Stomach (tissue), 8 donors: ENCODE measurements at regions not wholly inside any gene's neighbourhood (a gene's known extent, or its start where the extent isn't known, plus 50 kb on each side); places are given as distances from the start of the nearest gene placed in this dataset.

Experiments
- DNase-seq, 2 donors: peaks; one replicate each; pipeline versions ENCODE4 v3.0.0 to v3.0.0-alpha.2; 2013 to 2019
- H3K27ac ChIP-seq, 5 donors: fragments of 200-600 bp in 4 of 5; sonication (generic) in 4 of 5; one replicate each; pipeline ENCODE4 v1.5.1; 2013 to 2019; ENCODE audit warnings: mild to moderate bottlenecking in 1 of 5, moderate library complexity in 1 of 5
- H3K27me3 ChIP-seq, 3 donors: fragments of 200-600 bp; sonication (generic); one replicate each; pipeline ENCODE4 v1.5.1; 2017 to 2019; ENCODE audit warnings: mixed run types in 1 of 3
- H3K36me3 ChIP-seq, 4 donors: fragments of 200-600 bp; sonication (generic); 1 replicate in 3 of 4; 2 replicates in 1 of 4; pipeline ENCODE4 v1.5.1; 2016 to 2019
- H3K4me1 ChIP-seq, 4 donors: fragments of 200-600 bp; sonication (generic); one replicate each; pipeline ENCODE4 v1.5.1; 2016 to 2019
- H3K4me3 ChIP-seq, 4 donors: fragments of 200-600 bp; sonication (generic) in 3 of 4; one replicate each; pipeline ENCODE4 v1.5.1; 2016 to 2019; ENCODE audit warnings: mild to moderate bottlenecking in 1 of 4
- H3K9me3 ChIP-seq, 4 donors: fragments of 200-600 bp; sonication (generic); one replicate each; pipeline ENCODE4 v1.5.1; 2016 to 2019
- EP300 ChIP-seq: sonication (generic); formaldehyde crosslinking; IDR thresholded peaks from one replicate; pipeline ENCODE4 v1.6.1; 2017; ENCODE audit warnings: antibody characterized with exemption
- POLR2A ChIP-seq, 4 donors: fragments of 450-650 bp; IDR thresholded peaks; one replicate each; pipeline ENCODE4 v1.6.1; 2016; ENCODE audit warnings: antibody characterized with exemption in 4 of 4, control low read depth in 2 of 4, mild to moderate bottlenecking in 1 of 4, moderate library complexity in 1 of 4
- POLR2AphosphoS5 ChIP-seq, 3 donors: sonication (generic); formaldehyde crosslinking; IDR thresholded peaks; one replicate each; pipeline ENCODE4 v1.6.1; 2016; ENCODE audit warnings: antibody characterized with exemption in 3 of 3
- WGBS, 5 donors: extraction: QIAGEN DNeasy Blood & Tissue Kit in 3 of 5; methylation state at CpG; one replicate each; pipeline versions ENCODE4 v1.1.5 to v1.1.7; 2013 to 2018; 5-methylcytosine and 5-hydroxymethylcytosine counted together
- intact Hi-C: fragments of 100-400 bp; cut with DNase I; formaldehyde crosslinking; loops from one replicate; pipeline ENCODE4 v1.15.1; 2023; ENCODE audit warnings: low total_unique reads
- TF ChIP-seq, protein P1 (sequence below), 7 experiments: fragments of 450-650 bp in 4 of 7; fragments of 200-600 bp in 3 of 7; sonication (generic) in 3 of 7; IDR thresholded peaks; one replicate each; pipeline ENCODE4 v1.5.1; 2016 to 2019; ENCODE audit warnings: antibody characterized with exemption in 7 of 7, control low read depth in 2 of 7, mild to moderate bottlenecking in 1 of 7
- donor health status: healthy with polysubstance abuse.
- donor health status: Bipolar disorder and iron deficiency.
- donor health status: healthy.

DNA sequence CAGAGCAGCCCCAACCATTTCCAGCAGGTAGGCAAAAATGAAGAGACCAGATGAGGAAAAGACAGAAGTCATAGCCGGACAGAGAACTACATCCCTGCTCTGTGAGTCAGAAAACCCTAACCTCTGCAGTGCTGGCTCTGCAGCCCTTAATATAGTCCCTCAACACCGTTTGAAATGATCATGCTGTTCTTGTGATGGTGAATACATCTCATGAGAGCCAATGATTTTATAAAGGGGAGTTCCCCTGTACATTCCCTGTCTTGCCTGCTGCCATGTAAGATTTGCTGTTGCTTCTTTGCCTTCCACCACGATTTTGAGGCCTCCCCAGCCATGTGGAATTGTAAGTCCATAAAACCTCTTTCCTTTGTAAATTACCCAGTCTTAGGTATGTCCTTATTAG, 216.8 kb upstream of the RFX3 start:
- no peaks in the 10 kb centered on the region for H3K36me3 ChIP-seq
- H3K27ac ChIP-seq = no peak overlapping the region
- DNase-seq = no peak
- whole genome bisulfite sequencing, 5 donors = 73 to 83% (median 79%) methylated on average over 3 of the region's 3 CpGs
- no peak overlapping the region for H3K4me3 ChIP-seq
- TF ChIP-seq POLR2A (IDR thresholded peaks at IDR 0.05) = no peak
- TF ChIP-seq POLR2AphosphoS5 (IDR thresholded peaks at IDR 0.05) = no peak
- TF ChIP-seq, protein P1, sequence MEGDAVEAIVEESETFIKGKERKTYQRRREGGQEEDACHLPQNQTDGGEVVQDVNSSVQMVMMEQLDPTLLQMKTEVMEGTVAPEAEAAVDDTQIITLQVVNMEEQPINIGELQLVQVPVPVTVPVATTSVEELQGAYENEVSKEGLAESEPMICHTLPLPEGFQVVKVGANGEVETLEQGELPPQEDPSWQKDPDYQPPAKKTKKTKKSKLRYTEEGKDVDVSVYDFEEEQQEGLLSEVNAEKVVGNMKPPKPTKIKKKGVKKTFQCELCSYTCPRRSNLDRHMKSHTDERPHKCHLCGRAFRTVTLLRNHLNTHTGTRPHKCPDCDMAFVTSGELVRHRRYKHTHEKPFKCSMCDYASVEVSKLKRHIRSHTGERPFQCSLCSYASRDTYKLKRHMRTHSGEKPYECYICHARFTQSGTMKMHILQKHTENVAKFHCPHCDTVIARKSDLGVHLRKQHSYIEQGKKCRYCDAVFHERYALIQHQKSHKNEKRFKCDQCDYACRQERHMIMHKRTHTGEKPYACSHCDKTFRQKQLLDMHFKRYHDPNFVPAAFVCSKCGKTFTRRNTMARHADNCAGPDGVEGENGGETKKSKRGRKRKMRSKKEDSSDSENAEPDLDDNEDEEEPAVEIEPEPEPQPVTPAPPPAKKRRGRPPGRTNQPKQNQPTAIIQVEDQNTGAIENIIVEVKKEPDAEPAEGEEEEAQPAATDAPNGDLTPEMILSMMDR (IDR thresholded peaks at IDR 0.05) = no peak
- no peak for TF ChIP-seq EP300
- H3K27me3 ChIP-seq = no peaks in the 10 kb centered on the region
- intact Hi-C loops = no loop called here
- H3K9me3 ChIP-seq = no peaks in the 10 kb centered on the region
- H3K4me1 ChIP-seq = no peaks in the 10 kb centered on the region

DNA sequence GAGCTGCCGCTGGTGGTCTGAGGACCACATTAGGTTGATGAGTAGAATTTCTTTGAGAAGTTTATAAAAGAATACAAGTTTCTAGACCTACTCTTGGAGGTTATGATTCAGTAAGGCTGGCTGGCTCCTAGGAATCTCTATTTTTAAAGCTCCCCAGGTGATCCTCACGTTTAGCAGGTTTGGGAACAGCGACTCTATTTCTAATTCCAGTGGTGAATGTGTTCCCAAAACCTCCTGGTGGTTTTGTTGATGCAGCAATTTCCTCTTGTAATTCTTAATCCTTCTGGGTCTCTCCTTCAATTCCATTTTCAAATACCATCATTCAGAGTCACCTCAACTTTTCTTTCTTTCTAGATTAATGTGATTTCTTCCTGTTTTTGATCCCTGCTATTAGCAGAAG, 215.9 kb upstream of the RFX3 start:
- WGBS, 5 donors = 86 to 94% (median 90%) methylated on average over 3 of the region's 3 CpGs
- no peaks in the 10 kb centered on the region for H3K4me1 ChIP-seq
- no peaks in the 10 kb centered on the region for H3K9me3 ChIP-seq
- no peaks in the 10 kb centered on the region for H3K27me3 ChIP-seq
- DNase-seq = no peak
- intact Hi-C loops = no loop called here
- no peak overlapping the region for H3K27ac ChIP-seq
- TF ChIP-seq EP300 (no peak), POLR2A (IDR thresholded peaks at IDR 0.05) (no peak)
- TF ChIP-seq, protein P1 (IDR thresholded peaks at IDR 0.05) = no peak
- H3K4me3 ChIP-seq = no peak overlapping the region
- H3K36me3 ChIP-seq = no peaks in the 10 kb centered on the region

DNA sequence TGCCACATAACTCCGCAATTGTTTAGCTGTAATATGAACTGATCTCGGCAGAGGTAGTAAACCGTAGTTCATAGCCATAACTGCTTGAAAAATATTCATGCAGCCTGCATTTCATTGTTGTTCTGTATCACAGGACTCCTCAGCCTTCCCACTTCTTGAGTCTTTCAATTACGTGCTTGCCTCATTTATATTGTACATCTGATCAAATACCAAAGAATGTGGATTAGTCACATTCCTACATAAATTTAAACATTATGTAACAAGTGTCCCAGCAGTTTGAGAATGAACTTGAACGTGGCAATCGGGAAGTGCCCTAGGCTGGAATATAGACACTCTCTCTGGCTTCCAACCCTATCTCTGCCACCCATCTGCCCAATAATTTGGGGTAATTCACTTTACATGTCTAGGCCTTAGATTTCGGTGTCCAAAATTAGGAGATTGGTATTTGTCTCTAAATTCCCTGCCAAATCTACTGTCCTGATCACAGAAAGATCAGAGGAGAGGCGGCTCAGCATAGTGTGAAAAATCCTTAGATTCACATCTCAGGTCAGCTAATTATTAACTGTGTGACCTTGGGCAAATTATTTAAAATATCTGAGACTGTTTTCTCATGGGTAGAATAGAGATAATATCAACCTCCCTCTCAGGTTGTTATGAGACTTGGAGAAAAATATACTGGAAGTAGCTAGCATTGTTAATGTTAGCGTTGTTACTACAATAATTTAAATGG, 215.1 kb upstream of the RFX3 start:
- no peak for DNase-seq
- H3K27me3 ChIP-seq = no peaks in the 10 kb centered on the region
- intact Hi-C loops = no loop called here
- no peaks in the 10 kb centered on the region for H3K9me3 ChIP-seq
- no peaks in the 10 kb centered on the region for H3K36me3 ChIP-seq
- H3K27ac ChIP-seq = no peak overlapping the region
- 85 to 92% (median 90%) methylated on average over 9 of the region's 9 CpGs for WGBS, 5 donors
- TF ChIP-seq, protein P1 (IDR thresholded peaks at IDR 0.05) = no peak
- no peak for TF ChIP-seq POLR2AphosphoS5 (IDR thresholded peaks at IDR 0.05)
- no peak for TF ChIP-seq EP300
- H3K4me1 ChIP-seq = no peaks in the 10 kb centered on the region
- H3K4me3 ChIP-seq = no peak overlapping the region

DNA sequence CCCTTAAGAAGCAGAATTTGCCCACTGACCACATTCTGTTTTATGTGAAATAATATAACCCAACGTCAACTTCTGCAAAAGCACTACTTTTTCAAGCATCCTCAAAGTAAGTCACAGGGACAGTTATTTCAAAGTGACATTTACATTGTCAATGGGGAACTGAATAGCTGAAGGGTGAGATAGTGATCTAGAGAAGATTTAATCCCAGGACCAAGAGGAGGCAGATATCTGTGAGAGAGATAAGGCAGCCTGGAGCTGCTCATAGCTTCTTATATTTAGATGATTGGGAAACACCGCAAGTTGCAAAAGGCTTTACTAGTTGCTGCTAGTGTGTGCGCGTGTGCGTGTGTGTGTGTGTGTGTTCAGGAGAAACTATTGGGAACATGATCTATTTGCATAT, 210.4 kb upstream of the RFX3 start:
- no peak for TF ChIP-seq POLR2AphosphoS5 (IDR thresholded peaks at IDR 0.05)
- TF ChIP-seq, protein P1 (IDR thresholded peaks at IDR 0.05) = no peak
- no peak for TF ChIP-seq EP300
- no peak for TF ChIP-seq POLR2A (IDR thresholded peaks at IDR 0.05)
- 63 to 74% (median 65%) methylated on average over 5 of the region's 5 CpGs for WGBS, 5 donors
- no peaks in the 10 kb centered on the region for H3K36me3 ChIP-seq
- no peak overlapping the region for H3K4me3 ChIP-seq
- no peak overlapping the region for H3K27ac ChIP-seq
- DNase-seq = no peak
- intact Hi-C loops = loop anchor here (10.0 kb wide), 1 partner anchor 609 kb away; no protein-coding TSS in a partner anchor
- H3K27me3 ChIP-seq = no peaks in the 10 kb centered on the region
- H3K9me3 ChIP-seq = no peaks in the 10 kb centered on the region
- peaks cover 0 to 11% (median 0%) of the 10 kb centered on the region in 4 donors for H3K4me1 ChIP-seq
